ENCODE measurements at regions not wholly inside any gene's neighbourhood (a gene's known extent, or its start where the extent isn't known, plus 50 kb on each side); places are given as distances from the start of the nearest gene placed in this dataset.

DNA sequence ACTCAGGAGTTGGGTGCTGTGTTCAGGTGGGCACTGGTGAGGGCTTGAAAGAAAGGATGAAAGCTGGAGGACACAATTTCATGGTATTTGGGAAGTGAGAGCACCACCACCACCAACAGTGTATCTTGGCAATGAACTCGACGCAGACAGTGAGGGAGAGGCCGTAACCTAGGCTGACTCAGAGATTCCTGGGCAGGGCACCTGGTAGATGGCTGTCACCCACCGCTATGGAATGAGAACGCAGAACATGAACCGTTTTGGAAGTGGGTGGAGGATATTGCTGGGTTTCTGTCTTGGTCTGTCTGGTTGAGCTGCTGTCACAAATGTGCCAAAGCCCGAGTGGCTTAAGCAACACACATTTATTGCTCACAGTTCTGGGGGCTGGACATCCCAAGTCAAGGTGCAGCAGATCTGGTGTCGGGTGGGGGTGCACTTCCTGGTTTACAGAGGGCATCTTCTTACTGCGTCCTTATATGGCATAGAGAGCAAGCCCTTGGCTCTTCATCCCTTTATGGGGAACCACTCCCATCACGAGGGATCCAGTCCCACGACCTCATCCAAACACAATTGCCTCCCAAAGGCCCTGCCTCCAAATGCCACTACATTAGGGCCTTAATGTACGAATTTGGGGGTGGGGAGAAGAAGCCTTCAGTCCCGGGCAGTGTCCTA is 246.3 kb downstream of the SIPA1L2 start:
- no peak for DNase-seq (ENCODE audit: low read depth in 2 of 2)

GRCh38 chr1:232382671-232383070 is 247.3 kb downstream of the SIPA1L2 start:
- DNase-seq (ENCODE audit: low read depth in 2 of 2) = no peak

- no peak for DNase-seq (ENCODE audit: low read depth in 2 of 2)
These were observed 248.4 kb downstream of the SIPA1L2 start for GRCh38 chr1:232381394-232382100.

DNA sequence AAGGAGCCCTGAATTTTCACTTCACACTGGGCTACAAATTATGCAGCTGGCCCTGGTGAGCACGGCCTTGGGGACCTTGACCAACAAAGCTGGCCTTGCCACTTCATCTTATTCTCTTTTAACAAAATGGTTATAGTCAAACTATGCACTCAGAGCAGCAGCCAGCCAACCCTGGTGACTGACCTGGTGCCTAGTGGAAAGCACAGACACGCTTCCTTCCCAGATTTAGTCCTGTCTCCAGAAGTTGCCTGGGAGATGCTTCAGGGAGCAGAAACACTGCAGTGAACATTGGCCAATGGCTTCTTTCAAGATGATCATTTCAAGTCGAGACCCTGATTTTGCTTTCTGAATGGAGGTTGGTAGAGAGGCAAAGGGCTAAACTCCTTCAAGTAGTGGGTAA is 249.3 kb downstream of the SIPA1L2 start:
- no peak for DNase-seq (ENCODE audit: low read depth in 2 of 2)

DNA sequence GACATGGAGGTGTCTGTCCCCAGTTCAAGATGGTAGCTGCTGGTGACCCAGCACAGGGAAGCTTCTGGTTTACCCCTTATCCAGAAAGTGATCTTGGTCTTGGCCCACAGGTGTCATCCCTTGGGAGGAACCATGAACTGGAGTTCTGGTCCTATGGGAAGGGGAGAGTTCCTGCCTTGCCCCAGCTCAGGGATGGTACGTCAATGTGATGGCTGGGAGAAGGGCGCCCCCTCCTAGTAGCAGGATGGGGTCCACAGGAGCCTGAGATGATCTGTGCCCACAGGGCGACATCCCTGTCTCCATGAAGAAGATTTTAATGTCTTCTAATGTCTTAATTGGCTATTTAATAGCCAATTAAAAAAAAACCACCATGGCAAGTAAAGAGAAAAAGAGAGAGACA is 249.8 kb downstream of the SIPA1L2 start:
- no peak for DNase-seq (ENCODE audit: low read depth in 2 of 2)

- no peak for DNase-seq (ENCODE audit: low read depth in 2 of 2)
These were observed 250.9 kb downstream of the SIPA1L2 start for GRCh38 chr1:232379063-232379434.

DNA sequence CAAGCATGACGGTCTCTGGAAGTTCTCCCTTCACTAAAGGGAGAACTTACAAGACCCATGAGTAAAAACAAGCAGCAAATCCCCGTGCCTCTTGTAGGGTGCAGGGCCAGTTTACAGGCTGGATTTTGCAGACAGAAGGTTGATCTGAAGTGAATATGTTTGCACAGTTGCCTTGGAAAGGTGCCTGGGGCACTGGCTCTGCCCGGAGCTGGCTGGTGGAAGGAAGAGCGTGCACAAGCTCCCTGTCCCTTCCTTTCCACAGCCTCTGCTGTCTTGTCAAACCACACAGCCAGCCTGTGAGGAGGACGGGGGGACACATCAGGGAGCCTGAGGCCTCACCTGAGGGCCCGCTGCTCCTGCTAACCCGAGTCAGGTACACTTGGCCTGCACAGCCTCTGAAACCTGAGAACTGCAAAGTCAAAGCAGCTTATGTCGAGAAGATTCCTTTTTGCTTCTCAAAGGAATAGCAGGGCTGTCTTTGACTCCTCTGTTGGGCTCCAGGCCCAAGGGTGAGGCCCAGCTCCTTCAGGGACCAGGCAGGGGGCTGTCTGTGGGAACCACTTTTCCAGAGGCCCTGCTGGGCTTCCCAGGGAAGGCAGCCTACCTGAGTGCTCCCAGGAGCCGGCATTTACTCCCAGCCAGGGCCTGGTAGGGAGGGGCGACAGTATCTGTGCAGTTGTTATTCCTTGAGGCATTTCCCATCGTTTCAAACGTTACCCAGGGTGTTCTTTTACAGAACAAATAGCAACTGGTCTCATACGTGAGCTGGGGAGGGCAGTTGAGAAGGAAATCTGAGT is 251.5 kb downstream of the SIPA1L2 start:
- no peak for DNase-seq (ENCODE audit: low read depth in 2 of 2)

GRCh38 chr1:232377494-232377770 is 252.5 kb downstream of the SIPA1L2 start:
- no peak for DNase-seq (ENCODE audit: low read depth in 2 of 2)

DNA sequence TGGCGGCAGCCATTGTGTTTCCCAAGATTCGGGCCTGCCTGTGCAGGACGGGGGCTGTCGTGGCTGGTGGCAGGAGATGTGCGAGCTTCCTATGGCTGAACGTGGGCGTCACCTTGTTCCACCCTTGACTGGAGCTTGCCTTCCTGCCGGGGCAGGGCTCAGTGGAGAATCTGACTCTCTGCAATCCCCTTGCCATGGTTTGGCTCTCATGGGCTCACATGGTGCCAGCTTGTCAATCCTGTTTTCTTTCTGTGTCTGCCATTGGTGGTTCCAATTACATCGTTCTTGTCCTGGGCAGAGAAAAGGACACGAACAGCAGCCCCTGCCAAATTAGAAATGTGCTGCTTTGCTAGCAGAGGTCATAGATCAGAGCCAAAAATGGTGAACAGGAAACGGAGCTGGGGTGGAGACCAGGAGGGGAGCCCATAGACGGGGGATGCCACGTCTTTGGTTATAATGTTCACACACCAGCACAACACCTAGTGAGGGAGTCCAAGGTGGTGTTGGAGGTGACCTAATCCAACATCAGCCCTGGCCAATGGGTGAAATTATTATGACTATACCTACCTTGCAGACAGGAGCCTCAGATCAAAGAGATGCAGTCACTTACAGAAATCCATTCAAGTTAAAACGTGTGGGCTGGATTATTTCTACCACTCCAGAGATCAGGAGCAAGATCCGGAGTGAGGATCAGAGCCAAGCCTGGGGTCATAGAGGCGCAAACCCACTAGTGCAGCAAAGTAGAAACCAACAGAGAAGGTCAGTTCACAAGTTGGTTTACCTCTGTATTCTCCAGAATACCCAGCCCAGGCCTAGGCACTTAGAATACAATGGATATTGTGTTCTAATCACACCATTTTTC is 253.1 kb downstream of the SIPA1L2 start:
- no peak for DNase-seq (ENCODE audit: low read depth in 2 of 2)

DNA sequence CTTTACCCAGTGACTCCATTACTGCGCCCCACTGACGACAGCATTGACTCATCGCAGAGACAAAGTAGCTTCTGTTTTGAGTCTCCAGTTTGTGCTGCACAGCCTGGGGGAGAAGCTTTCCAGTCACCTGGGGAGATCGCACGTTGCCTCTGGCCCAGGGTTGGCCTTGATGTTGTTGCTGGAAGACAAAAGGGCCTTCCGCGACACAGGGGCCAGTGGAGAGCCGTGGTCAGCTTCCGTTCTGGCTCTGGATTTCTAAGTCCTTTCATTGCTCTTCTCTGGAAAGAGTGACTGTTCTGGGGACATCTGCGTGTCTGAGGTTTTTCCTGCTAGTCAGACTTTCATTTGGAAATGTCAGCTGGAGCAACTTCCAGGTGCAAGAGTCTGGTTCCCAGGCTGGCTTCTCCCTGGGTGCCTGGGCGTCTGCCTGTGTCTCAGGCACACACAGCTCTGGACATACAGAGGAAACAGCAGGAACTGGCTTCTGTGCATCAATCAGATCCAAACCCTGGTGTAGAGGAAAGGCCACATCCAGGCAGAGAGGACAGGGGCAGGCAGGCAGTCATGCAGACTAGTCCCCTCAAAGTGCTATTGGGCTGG is 257.0 kb downstream of the SIPA1L2 start:
- DNase-seq (ENCODE audit: low read depth in 2 of 2) = no peak

- DNase-seq (ENCODE audit: low read depth in 2 of 2) = no peak
These were observed 257.5 kb downstream of the SIPA1L2 start for GRCh38 chr1:232372431-232372830.

DNA sequence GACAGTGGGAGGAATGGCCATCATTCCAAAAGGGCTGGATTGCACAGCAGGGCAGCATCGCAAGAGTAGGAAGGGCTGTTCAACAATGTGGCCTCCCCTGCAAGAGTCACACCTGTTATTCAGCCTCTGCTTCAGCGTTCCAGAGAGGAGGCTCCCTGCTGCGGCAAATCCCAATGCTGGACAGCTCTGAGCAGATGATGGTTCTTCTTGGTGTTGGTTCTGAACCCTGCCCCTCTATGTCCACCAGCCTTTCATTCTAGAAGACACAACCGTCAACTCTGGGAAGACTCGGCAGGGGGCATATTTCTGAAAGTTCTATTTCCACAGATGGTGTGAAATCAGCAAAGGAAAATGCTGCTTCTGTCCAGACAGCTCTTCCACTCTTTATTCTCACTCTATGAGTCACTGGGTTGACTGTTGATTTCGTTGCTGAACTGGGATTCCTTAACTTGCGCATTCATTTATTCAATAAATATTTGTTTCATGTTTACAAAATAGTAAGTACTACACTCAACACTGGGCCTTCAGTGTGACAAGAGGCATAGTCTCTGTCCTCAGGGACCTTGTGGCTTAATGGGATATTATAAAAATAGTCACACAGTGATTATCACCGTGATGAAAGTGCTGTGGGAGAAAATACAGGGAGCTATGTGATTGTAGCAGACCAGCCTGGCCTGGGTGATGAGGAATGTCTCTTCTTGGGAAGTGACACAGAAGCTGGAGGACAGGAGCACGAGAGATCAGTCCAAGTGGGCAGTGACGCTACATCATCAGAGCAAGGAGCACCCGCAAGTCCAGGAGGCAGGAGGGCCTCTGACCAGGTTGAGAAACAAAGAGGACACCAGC is 260.3 kb downstream of the SIPA1L2 start:
- DNase-seq (ENCODE audit: low read depth in 2 of 2) = no peak

GRCh38 chr1:232368821-232369321 is 261.1 kb downstream of the SIPA1L2 start:
- DNase-seq (ENCODE audit: low read depth in 2 of 2) = no peak

DNA sequence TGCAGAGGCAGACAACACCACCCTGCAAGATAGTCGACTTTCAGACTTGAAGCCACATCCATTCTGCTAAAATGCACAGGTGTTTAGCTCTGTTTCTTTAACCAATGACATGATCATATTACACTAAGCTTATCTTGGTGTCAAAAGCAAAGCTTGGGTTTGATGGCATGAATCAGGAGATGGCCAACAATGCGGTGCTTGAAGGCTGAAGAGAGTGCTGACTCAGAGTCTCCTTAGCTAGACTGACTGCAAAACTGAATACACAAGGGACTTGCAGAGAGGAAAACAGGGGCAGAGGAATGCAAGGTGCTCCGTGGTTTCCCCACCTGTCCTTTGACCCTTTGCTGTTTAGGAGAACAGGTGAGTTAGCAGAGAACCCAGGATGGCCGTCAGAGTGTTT is 262.6 kb downstream of the SIPA1L2 start:
- no peak for DNase-seq (ENCODE audit: low read depth in 2 of 2)

- no peak for DNase-seq (ENCODE audit: low read depth in 2 of 2)
These were observed 265.1 kb downstream of the SIPA1L2 start for GRCh38 chr1:232364654-232365382.

DNA sequence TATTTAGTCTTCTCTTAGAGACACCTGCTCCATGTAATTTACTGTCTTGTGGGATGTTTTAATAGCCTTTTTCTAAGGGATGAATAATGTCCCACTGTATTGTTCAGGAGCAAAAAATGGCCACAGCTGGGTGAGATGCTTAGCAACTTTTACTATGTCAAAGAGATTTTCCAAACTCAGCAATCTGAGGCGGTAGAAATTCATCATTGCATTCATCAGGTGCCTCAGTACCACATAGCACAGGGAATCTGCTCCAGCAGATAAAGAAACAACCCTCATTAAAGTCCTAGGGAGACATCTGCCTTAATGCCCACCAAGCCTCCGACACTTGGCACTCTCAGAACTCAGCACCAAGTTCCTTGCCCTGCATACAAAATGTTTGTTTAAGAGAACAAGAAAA is 266.9 kb downstream of the SIPA1L2 start:
- DNase-seq (ENCODE audit: low read depth in 2 of 2) = no peak

DNA sequence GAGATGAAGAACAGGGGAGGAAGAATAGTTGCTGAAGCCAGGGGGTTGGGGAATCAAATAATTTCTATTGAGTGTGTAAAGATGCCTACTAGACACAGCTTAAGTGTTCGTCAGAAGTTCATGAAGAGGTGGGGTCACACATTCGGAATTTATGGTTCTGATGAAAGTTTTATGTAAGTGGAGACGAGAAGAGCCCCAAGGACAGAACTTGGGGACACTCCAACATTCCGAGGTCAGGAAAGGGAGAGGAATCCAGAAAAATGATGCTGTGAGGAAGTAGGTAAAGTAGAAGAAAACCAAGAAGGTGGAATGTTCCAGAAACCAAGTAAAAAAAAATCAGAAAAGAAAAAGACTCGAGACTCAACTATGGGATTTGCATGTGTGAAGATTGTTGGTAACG is 272.5 kb downstream of the SIPA1L2 start:
- no peak for DNase-seq (ENCODE audit: low read depth in 2 of 2)

DNA sequence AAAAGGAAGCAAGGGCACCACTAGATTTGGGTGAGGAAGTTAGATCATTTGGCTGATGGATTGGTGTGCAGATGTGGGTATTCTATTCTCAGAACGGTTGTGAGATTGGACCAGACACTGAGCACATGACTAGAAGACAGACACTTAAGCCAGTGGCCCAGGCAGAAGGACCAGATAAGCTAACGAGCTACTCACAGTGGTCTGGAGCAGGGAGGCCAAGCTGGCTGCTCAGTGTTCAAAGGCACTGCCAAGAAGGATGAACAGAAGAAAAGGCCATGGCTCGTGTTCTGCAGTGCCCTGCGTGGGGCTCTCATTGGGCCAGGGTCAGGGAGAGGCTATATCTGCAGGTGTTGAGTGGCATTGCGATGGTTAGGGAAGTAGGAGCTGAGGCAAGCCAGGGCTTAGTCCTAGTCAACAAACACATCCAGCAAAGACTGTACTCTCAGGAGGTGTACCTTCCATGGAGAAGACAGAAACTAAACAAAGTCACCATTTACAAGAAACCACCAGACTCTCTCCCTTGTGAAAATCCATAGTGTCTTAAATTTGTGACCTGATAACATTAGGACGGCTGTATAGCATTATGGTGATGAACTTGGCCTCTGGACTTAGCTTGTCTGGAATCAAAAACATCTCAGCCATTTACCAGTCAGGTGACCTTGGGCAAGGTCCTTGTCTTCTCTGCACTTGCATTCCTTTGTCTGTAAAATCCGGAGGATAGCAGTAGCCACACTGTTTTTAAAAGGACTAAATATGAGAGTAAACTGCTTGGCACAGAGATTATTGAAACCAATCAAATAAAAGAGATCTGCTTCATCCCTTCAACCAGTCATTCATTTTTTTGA is 274.5 kb downstream of the SIPA1L2 start:
- DNase-seq (ENCODE audit: low read depth in 2 of 2) = no peak

GRCh38 chr1:232353001-232353400 is 276.9 kb downstream of the SIPA1L2 start:
- no peak for DNase-seq (ENCODE audit: low read depth in 2 of 2)
